CD4-positive, alpha-beta T cell (primary cell): ENCODE measurements at regions not wholly inside any gene's neighbourhood (a gene's known extent, or its start where the extent isn't known, plus 50 kb on each side); places are given as distances from the start of the nearest gene placed in this dataset.
"Not testable (repeated sequence)": the region's sequence is repeated elsewhere in the genome, so short reads cannot be mapped to it uniquely, and the experiment has no call there.

Source experiments
- ATAC-seq: fragments of 200-7000 bp; cut with Tn5 transposase; one replicate; pipeline ENCODE4 v1.10.0; 2022; ENCODE audit warnings: mild to moderate bottlenecking; ENCODE audit not compliant: poor library complexity
- CTCF ChIA-PET: fragments of 350-600 bp; sonication (Branson Sonifier 250); formaldehyde crosslinking; loops from one replicate; lab custom pipeline; 2021; ENCODE audit warnings: antibody characterized with exemption, inconsistent platforms; lab: Charles Lee
- POLR2A ChIA-PET: fragments of 350-600 bp; sonication (Branson Sonifier 250); formaldehyde crosslinking; loops from one replicate; lab custom pipeline; 2021; ENCODE audit warnings: antibody characterized with exemption, inconsistent platforms; lab: Charles Lee
- DNase-seq, 14 experiments: peaks; one replicate each; pipeline ENCODE4 v3.0.0-alpha.2; 2013 to 2020; ENCODE audit warnings: mixed read lengths in 2 of 14
- H3K27ac ChIP-seq, 2 donors: one replicate each; pipeline versions ENCODE4 v1.5.1 to v1.7.0; 2013; ENCODE audit warnings: low read length in 2 of 2, low read depth in 1 of 2, mild to moderate bottlenecking in 1 of 2
- H3K27me3 ChIP-seq, 2 experiments: 1 replicate in 1 of 2; 2 replicates in 1 of 2; pipeline versions ENCODE4 v1.6.1 to v1.7.0; 2013; ENCODE audit warnings: low read length in 2 of 2, control low read depth in 1 of 2, mild to moderate bottlenecking in 1 of 2, moderate library complexity in 1 of 2; ENCODE audit not compliant: insufficient read depth in 2 of 2, control insufficient read depth in 1 of 2
- H3K36me3 ChIP-seq: one replicate; pipeline ENCODE4 v1.6.1; 2013; ENCODE audit warnings: low read length, control low read depth; ENCODE audit not compliant: insufficient read depth
- H3K4me1 ChIP-seq: one replicate; pipeline ENCODE4 v1.6.1; 2013; ENCODE audit warnings: low read length, control low read depth; ENCODE audit not compliant: insufficient read depth
- H3K4me3 ChIP-seq: one replicate; pipeline ENCODE4 v1.5.1; 2013; ENCODE audit warnings: mild to moderate bottlenecking, low read length, moderate library complexity
- H3K9me3 ChIP-seq, 2 experiments: 1 replicate in 1 of 2; 2 replicates in 1 of 2; pipeline versions ENCODE4 v1.6.1 to v1.7.0; 2013; ENCODE audit warnings: low read length in 2 of 2, mild to moderate bottlenecking in 2 of 2, control low read depth in 1 of 2, moderate library complexity in 1 of 2; ENCODE audit not compliant: control insufficient read depth in 1 of 2, insufficient read depth in 1 of 2
- H3K27ac Mint-ChIP-seq: one replicate; pipeline ENCODE4 v1.8.0; 2020; ENCODE audit warnings: mixed read lengths
- H3K27me3 Mint-ChIP-seq: one replicate; pipeline ENCODE4 v1.8.0; 2021; ENCODE audit warnings: mixed read lengths
- H3K36me3 Mint-ChIP-seq: one replicate; pipeline ENCODE4 v1.8.0; 2021; ENCODE audit warnings: low read depth, mixed read lengths
- H3K4me1 Mint-ChIP-seq: one replicate; pipeline ENCODE4 v1.8.0; 2021; ENCODE audit warnings: low read depth, mixed read lengths
- H3K4me3 Mint-ChIP-seq: one replicate; pipeline ENCODE4 v1.8.0; 2020; ENCODE audit warnings: mild to moderate bottlenecking, mixed read lengths
- H3K9me3 Mint-ChIP-seq: one replicate; pipeline ENCODE4 v1.8.0; 2020; ENCODE audit warnings: mixed read lengths
- intact Hi-C, 2 experiments: fragments of 100-400 bp; cut with DNase I in 1 of 2; cut with micrococcal nuclease in 1 of 2; formaldehyde crosslinking; loops; one replicate each; pipeline versions ENCODE4 v1.15.1 to v1.9.0; 2023 to 2025; cut with DNase I, micrococcal nuclease
- TF ChIP-seq, protein P1 (sequence below): fragments of 200-600 bp; IDR thresholded peaks from one replicate; pipeline ENCODE4 v1.8.0; 2022; ENCODE audit warnings: antibody characterized with exemption, mild to moderate bottlenecking

DNA sequence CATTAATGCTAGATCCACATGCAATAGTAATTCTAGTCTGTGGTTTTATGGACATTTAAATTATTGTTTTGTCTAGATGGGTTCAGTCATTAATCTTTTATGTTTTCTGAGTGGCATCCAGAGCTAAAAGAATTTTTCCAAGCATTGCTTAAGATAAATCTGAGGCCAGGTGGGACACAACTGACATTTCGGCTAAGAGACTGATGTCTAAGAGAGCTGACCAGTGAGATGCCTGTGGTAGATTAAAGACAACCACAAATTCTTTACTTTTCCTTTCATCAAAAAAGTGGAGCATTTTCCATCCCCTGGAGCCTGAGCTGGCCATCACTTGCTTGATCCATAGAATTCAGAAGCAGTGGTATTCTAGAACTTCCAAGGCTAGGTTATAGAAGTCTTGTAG is 182.2 kb downstream of the NRP2 start:
- ATAC-seq (no peak), DNase-seq (no peak)
- peaks cover 25% of the 10 kb centered on the region for H3K27me3 Mint-ChIP-seq
- H3K27me3 ChIP-seq, result peaks cover 0 to 11% of the 10 kb centered on the region in 2 experiments
- H3K4me1 ChIP-seq, result no peaks in the 10 kb centered on the region
- TF ChIP-seq, protein P1, sequence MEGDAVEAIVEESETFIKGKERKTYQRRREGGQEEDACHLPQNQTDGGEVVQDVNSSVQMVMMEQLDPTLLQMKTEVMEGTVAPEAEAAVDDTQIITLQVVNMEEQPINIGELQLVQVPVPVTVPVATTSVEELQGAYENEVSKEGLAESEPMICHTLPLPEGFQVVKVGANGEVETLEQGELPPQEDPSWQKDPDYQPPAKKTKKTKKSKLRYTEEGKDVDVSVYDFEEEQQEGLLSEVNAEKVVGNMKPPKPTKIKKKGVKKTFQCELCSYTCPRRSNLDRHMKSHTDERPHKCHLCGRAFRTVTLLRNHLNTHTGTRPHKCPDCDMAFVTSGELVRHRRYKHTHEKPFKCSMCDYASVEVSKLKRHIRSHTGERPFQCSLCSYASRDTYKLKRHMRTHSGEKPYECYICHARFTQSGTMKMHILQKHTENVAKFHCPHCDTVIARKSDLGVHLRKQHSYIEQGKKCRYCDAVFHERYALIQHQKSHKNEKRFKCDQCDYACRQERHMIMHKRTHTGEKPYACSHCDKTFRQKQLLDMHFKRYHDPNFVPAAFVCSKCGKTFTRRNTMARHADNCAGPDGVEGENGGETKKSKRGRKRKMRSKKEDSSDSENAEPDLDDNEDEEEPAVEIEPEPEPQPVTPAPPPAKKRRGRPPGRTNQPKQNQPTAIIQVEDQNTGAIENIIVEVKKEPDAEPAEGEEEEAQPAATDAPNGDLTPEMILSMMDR, result no peak
- ChIA-PET POLR2A (no interaction called here), CTCF (interaction anchor here (1.3 kb wide), 1 partner anchor 609 kb away, joined by 3 read pairs; no protein-coding TSS in a partner anchor)
- no peak overlapping the region for H3K4me3 Mint-ChIP-seq
- no peaks in the 10 kb centered on the region for H3K36me3 Mint-ChIP-seq
- no peak overlapping the region for H3K4me3 ChIP-seq
- H3K9me3 ChIP-seq, result no peaks in the 10 kb centered on the region
- intact Hi-C loops, result no loop called here
- no peak overlapping the region for H3K27ac Mint-ChIP-seq
- H3K9me3 Mint-ChIP-seq, result no peaks in the 10 kb centered on the region
- H3K4me1 Mint-ChIP-seq, result no peaks in the 10 kb centered on the region
- H3K27ac ChIP-seq, result no peak overlapping the region
- no peaks in the 10 kb centered on the region for H3K36me3 ChIP-seq

DNA sequence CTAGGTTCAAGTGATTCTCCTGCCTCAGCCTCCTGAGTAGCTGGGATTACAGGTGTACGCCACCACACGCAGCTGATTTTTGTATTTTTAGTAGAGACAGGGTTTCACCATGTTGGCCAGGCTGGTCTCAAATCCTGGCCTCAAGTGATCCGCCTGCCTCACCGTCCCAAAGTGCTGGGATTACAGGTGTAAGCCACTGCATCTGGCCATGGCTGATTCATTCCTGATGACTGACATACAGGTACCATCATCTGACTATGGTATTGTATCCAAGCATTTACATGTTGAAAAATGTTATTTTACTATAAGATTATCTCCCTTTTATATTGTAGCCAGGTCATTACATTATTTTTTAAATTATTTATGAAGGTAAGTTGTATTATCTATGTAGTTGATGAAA is 180.5 kb downstream of the NRP2 start:
- CTCF ChIA-PET, POLR2A ChIA-PET, H3K36me3 ChIP-seq, H3K27me3 ChIP-seq, H3K4me1 ChIP-seq, H3K4me3 Mint-ChIP-seq, H3K36me3 Mint-ChIP-seq, H3K4me1 Mint-ChIP-seq, H3K27ac Mint-ChIP-seq, H3K4me3 ChIP-seq, ATAC-seq, H3K27ac ChIP-seq, DNase-seq, intact Hi-C loops, H3K9me3 ChIP-seq, H3K9me3 Mint-ChIP-seq: not testable (repeated sequence)
- H3K27me3 Mint-ChIP-seq, result peaks cover 26% of the 10 kb centered on the region

DNA sequence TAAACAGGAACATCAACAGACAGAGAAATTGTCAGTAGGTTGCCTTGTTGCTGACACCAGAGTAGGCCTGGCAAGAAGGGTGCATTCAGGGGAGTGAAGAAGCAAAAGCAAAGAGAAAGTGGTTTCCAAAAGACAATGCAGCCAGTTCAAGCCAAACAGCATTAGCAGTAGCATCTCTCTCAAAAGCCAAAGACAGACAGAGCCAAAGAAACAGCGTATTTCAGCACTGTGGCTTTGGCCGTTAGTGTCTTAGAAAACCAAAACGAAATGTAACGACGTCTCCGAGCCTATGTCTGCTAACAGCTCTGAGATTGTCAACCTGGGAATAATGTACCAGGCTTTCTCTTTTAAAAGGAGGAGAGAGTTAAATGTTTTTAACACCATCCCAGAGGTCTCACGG is 178.6 kb downstream of the NRP2 start:
- Mint-ChIP-seq H3K27me3 (peaks cover 25% of the 10 kb centered on the region), H3K27ac (no peak overlapping the region), H3K9me3 (no peaks in the 10 kb centered on the region), H3K36me3 (no peaks in the 10 kb centered on the region), H3K4me1 (no peaks in the 10 kb centered on the region), H3K4me3 (no peak overlapping the region)
- Histone ChIP-seq H3K27me3 (peaks cover 0 to 3% of the 10 kb centered on the region in 2 experiments), H3K9me3 (no peaks in the 10 kb centered on the region), H3K36me3 (no peaks in the 10 kb centered on the region), H3K27ac (no peak overlapping the region), H3K4me1 (no peaks in the 10 kb centered on the region), H3K4me3 (no peak overlapping the region)
- POLR2A ChIA-PET, result no interaction called here
- intact Hi-C loops, result no loop called here
- TF ChIP-seq, protein P1, result no peak
- CTCF ChIA-PET, result no interaction called here
- ATAC-seq (no peak), DNase-seq (no peak)

DNA sequence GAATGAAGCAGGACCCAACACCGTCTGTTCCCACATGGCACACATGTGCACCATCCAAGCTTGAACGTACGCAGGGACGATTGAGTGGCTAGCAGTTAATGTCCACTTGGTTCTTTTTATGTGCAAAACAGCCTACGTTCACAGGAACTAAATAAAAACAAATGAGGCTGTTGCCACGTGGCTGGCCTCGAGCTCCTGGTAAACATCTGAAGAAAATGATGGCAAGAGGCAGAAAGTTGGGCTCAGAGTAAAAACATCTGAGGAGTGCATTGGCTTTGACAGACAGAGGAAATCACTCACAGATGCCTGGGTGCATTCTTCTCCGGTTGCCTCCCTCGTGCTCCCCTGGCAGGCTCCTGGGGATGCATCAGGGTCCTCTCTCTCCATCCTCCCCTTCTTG is 177.9 kb downstream of the NRP2 start:
- no peaks in the 10 kb centered on the region for H3K4me1 Mint-ChIP-seq
- Histone ChIP-seq H3K9me3 (no peaks in the 10 kb centered on the region), H3K27ac (no peak overlapping the region), H3K27me3 (peaks cover 0 to 3% of the 10 kb centered on the region in 2 experiments), H3K36me3 (no peaks in the 10 kb centered on the region), H3K4me3 (no peak overlapping the region), H3K4me1 (no peaks in the 10 kb centered on the region)
- no peak overlapping the region for H3K27ac Mint-ChIP-seq
- H3K4me3 Mint-ChIP-seq, result no peak overlapping the region
- TF ChIP-seq, protein P1, result no peak
- peaks cover 24% of the 10 kb centered on the region for H3K27me3 Mint-ChIP-seq
- no peaks in the 10 kb centered on the region for H3K36me3 Mint-ChIP-seq
- ChIA-PET CTCF (no interaction called here), POLR2A (no interaction called here)
- ATAC-seq (no peak), DNase-seq (no peak)
- no peaks in the 10 kb centered on the region for H3K9me3 Mint-ChIP-seq
- intact Hi-C loops, result no loop called here
